ENCODE measurements at regions not wholly inside any gene's neighbourhood (a gene's known extent, or its start where the extent isn't known, plus 50 kb on each side); places are given as distances from the start of the nearest gene placed in this dataset.
A peak's percentile ranks its signal among the peaks of the same experiment; 100 is the strongest.

- Histone ChIP-seq H3K9me3 (no peaks in the 10 kb centered on the region), H3K36me3 (no peaks in the 10 kb centered on the region), H3K27me3 (no peaks in the 10 kb centered on the region), H3K27ac (no peak overlapping the region), H3K4me3 (no peak overlapping the region), H3K4me1 (no peaks in the 10 kb centered on the region)
- intact Hi-C loops (cut with DNase I; ENCODE audit: low total_unique reads) = no loop called here
- DNase-seq (ENCODE audit: low spot score in 2 of 2) = no peak
- TF ChIP-seq POLR2AphosphoS5 (IDR thresholded peaks at IDR 0.05) (no peak), POLR2A (IDR thresholded peaks at IDR 0.05) (no peak), CTCF (IDR thresholded peaks at IDR 0.05) (no peak)
These were observed 143.9 kb upstream of the GYPC start for GRCh38 chr2:126512026-126512425.

- no peak for DNase-seq (ENCODE audit: low spot score in 2 of 2)
- Histone ChIP-seq H3K27ac (no peak overlapping the region), H3K9me3 (no peaks in the 10 kb centered on the region), H3K4me1 (no peaks in the 10 kb centered on the region), H3K27me3 (no peaks in the 10 kb centered on the region), H3K4me3 (no peak overlapping the region), H3K36me3 (no peaks in the 10 kb centered on the region)
- intact Hi-C loops (cut with DNase I; ENCODE audit: low total_unique reads) = no loop called here
- no peak for TF ChIP-seq POLR2A (IDR thresholded peaks at IDR 0.05)
- TF ChIP-seq CTCF (IDR thresholded peaks at IDR 0.05) = no peak
- no peak for TF ChIP-seq POLR2AphosphoS5 (IDR thresholded peaks at IDR 0.05)
These were observed 142.9 kb upstream of the GYPC start for GRCh38 chr2:126513033-126513432.

- Histone ChIP-seq H3K27me3 (no peaks in the 10 kb centered on the region), H3K36me3 (no peaks in the 10 kb centered on the region), H3K4me1 (no peaks in the 10 kb centered on the region), H3K27ac (no peak overlapping the region), H3K4me3 (no peak overlapping the region), H3K9me3 (no peaks in the 10 kb centered on the region)
- TF ChIP-seq CTCF (IDR thresholded peaks at IDR 0.05) (no peak), POLR2A (IDR thresholded peaks at IDR 0.05) (no peak), POLR2AphosphoS5 (IDR thresholded peaks at IDR 0.05) (no peak)
- DNase-seq (ENCODE audit: low spot score in 2 of 2) = no peak
- intact Hi-C loops (cut with DNase I; ENCODE audit: low total_unique reads) = no loop called here
These were observed 140.5 kb upstream of the GYPC start for GRCh38 chr2:126515471-126515870.

- H3K36me3 ChIP-seq = no peaks in the 10 kb centered on the region
- intact Hi-C loops (cut with DNase I; ENCODE audit: low total_unique reads) = no loop called here
- no peak for DNase-seq (ENCODE audit: low spot score in 2 of 2)
- H3K9me3 ChIP-seq = no peaks in the 10 kb centered on the region
- H3K27ac ChIP-seq = no peak overlapping the region
- H3K4me3 ChIP-seq = no peak overlapping the region
- TF ChIP-seq POLR2AphosphoS5 (IDR thresholded peaks at IDR 0.05) (no peak), CTCF (IDR thresholded peaks at IDR 0.05) (no peak), POLR2A (IDR thresholded peaks at IDR 0.05) (no peak)
- no peaks in the 10 kb centered on the region for H3K4me1 ChIP-seq
- no peaks in the 10 kb centered on the region for H3K27me3 ChIP-seq
These were observed 137.8 kb upstream of the GYPC start for GRCh38 chr2:126518196-126518595.

GRCh38 chr2:126527836-126528490, 128.0 kb upstream of the GYPC start:
- H3K4me3 ChIP-seq = no peak overlapping the region
- no peaks in the 10 kb centered on the region for H3K9me3 ChIP-seq
- H3K27ac ChIP-seq = no peak overlapping the region
- no peaks in the 10 kb centered on the region for H3K27me3 ChIP-seq
- intact Hi-C loops (cut with DNase I; ENCODE audit: low total_unique reads) = loop anchor here (5.0 kb wide), 1 partner anchor 244 kb away; no protein-coding TSS in a partner anchor
- H3K4me1 ChIP-seq = no peaks in the 10 kb centered on the region
- TF ChIP-seq POLR2A (IDR thresholded peaks at IDR 0.05) = no peak
- peak in 2 of 3 donors; percentile 23 to 31 for TF ChIP-seq CTCF (IDR thresholded peaks at IDR 0.05)
- peak in 1 of 2 donors; percentile 38 for DNase-seq (ENCODE audit: low spot score in 2 of 2)
- H3K36me3 ChIP-seq = no peaks in the 10 kb centered on the region
